SK-N-SH treated with all-trans-retinoic acid at 6 μM for 48 hours (cell line): ENCODE measurements at regions not wholly inside any gene's neighbourhood (a gene's known extent, or its start where the extent isn't known, plus 50 kb on each side); places are given as distances from the start of the nearest gene placed in this dataset.

ENCODE experiments used
- ATAC-seq: fragments of 200-7000 bp; cut with Tn5 transposase; 3 replicates; pipeline ENCODE4 v1.9.1; 2020; ENCODE audit warnings: mild to moderate bottlenecking, moderate library complexity
- ARNTL ChIP-seq: fragments of 450-650 bp; formaldehyde crosslinking; IDR thresholded peaks from 2 replicates; pipeline ENCODE4 v1.5.0; 2020; ENCODE audit warnings: low read depth, mild to moderate bottlenecking, moderate library complexity, borderline replicate concordance
- BACH2 ChIP-seq: fragments of 250-450 bp; sonication (Bioruptor Pico); IDR thresholded peaks from 2 replicates; pipeline ENCODE4 v1.9.0; 2021; ENCODE audit warnings: mild to moderate bottlenecking, borderline replicate concordance
- CREB5 ChIP-seq: fragments of 250-450 bp; sonication (Bioruptor Pico); IDR thresholded peaks from 2 replicates; pipeline ENCODE4 v1.5.1; 2020; ENCODE audit warnings: low read depth, mild to moderate bottlenecking, moderate library complexity
- CSDC2 ChIP-seq: fragments of 250-450 bp; sonication (Bioruptor Pico); IDR thresholded peaks from 2 replicates; pipeline ENCODE4 v1.5.0; 2020; ENCODE audit warnings: mild to moderate bottlenecking, moderate library complexity
- CSRNP3 ChIP-seq: fragments of 250-450 bp; sonication (Bioruptor Pico); IDR thresholded peaks from 2 replicates; pipeline ENCODE4 v1.5.1; 2021; ENCODE audit warnings: mild to moderate bottlenecking, moderate library complexity
- ESRRG ChIP-seq: fragments of 250-450 bp; sonication (Bioruptor Pico); IDR thresholded peaks from 2 replicates; pipeline ENCODE4 v1.6.1; 2021; ENCODE audit warnings: mild to moderate bottlenecking
- GLIS3 ChIP-seq: fragments of 250-450 bp; sonication (Bioruptor Pico); IDR thresholded peaks from 2 replicates; pipeline ENCODE4 v1.5.0; 2020; ENCODE audit warnings: mild to moderate bottlenecking, moderate library complexity
- ISL1 ChIP-seq: fragments of 250-450 bp; sonication (Bioruptor Pico); IDR thresholded peaks from 2 replicates; pipeline ENCODE4 v2.1.2; 2022; ENCODE audit warnings: mild to moderate bottlenecking, moderate library complexity
- OSR1 ChIP-seq: fragments of 250-450 bp; sonication (Bioruptor Pico); IDR thresholded peaks from 2 replicates; pipeline ENCODE4 v1.8.0; 2022; ENCODE audit warnings: moderate library complexity, mild to moderate bottlenecking, inconsistent platforms
- PATZ1 ChIP-seq: fragments of 250-450 bp; sonication (Bioruptor Pico); IDR thresholded peaks from 2 replicates; pipeline ENCODE4 v1.8.0; 2020; ENCODE audit warnings: mild to moderate bottlenecking, moderate library complexity, borderline replicate concordance
- POU6F1 ChIP-seq: fragments of 250-450 bp; sonication (Bioruptor Pico); IDR thresholded peaks from 2 replicates; pipeline ENCODE4 v1.8.0; 2021; ENCODE audit warnings: low read depth, mild to moderate bottlenecking, moderate library complexity, borderline replicate concordance
- PPARA ChIP-seq: fragments of 250-450 bp; sonication (Bioruptor Pico); IDR thresholded peaks from 2 replicates; pipeline ENCODE4 v1.5.0; 2020; ENCODE audit warnings: mild to moderate bottlenecking, borderline replicate concordance
- RARB ChIP-seq: fragments of 250-450 bp; sonication (Bioruptor Pico); IDR thresholded peaks from 2 replicates; pipeline ENCODE4 v1.8.0; 2021; ENCODE audit warnings: mild to moderate bottlenecking, moderate library complexity
- SNAI2 ChIP-seq: fragments of 250-450 bp; sonication (Bioruptor Pico); IDR thresholded peaks from 2 replicates; pipeline ENCODE4 v1.5.0; 2020; ENCODE audit warnings: mild to moderate bottlenecking, moderate library complexity
- TCF4 ChIP-seq: fragments of 250-450 bp; sonication (Bioruptor Pico); IDR thresholded peaks from 2 replicates; pipeline ENCODE4 v1.8.0; 2021; ENCODE audit warnings: mild to moderate bottlenecking, moderate library complexity, borderline replicate concordance
- TOX ChIP-seq: fragments of 250-450 bp; sonication (Bioruptor Pico); IDR thresholded peaks from 2 replicates; pipeline ENCODE4 v1.8.0; 2021; ENCODE audit warnings: mild to moderate bottlenecking, moderate library complexity, borderline replicate concordance
- TSHZ2 ChIP-seq: fragments of 250-450 bp; sonication (Bioruptor Pico); IDR thresholded peaks from 2 replicates; pipeline ENCODE4 v1.5.0; 2020; ENCODE audit warnings: mild to moderate bottlenecking, moderate library complexity
- ZC3H10 ChIP-seq: fragments of 250-450 bp; sonication (Bioruptor Pico); IDR thresholded peaks from 2 replicates; pipeline ENCODE4 v1.5.1; 2021; ENCODE audit warnings: mild to moderate bottlenecking, moderate library complexity
- ZFP3 ChIP-seq: fragments of 250-450 bp; sonication (Bioruptor Pico); IDR thresholded peaks from 2 replicates; pipeline ENCODE4 v1.5.0; 2020; ENCODE audit warnings: mild to moderate bottlenecking, moderate library complexity
- ZFP30 ChIP-seq: fragments of 450-650 bp; formaldehyde crosslinking; IDR thresholded peaks from 2 replicates; pipeline ENCODE4 v1.5.0; 2022; ENCODE audit warnings: mild to moderate bottlenecking, moderate library complexity
- ZNF70 ChIP-seq: fragments of 450-650 bp; formaldehyde crosslinking; IDR thresholded peaks from 2 replicates; pipeline ENCODE4 v1.5.0; 2020; ENCODE audit warnings: mild to moderate bottlenecking, moderate library complexity
- ZNF8 ChIP-seq: fragments of 450-650 bp; formaldehyde crosslinking; IDR thresholded peaks from 2 replicates; pipeline ENCODE4 v1.5.0; 2020; ENCODE audit warnings: mild to moderate bottlenecking, moderate library complexity

GRCh38 chrX:103151799-103152198 lies 58.9 kb upstream of the NXF3 start:
- ATAC-seq, result peak; percentile 83
- TF ChIP-seq OSR1 (CRISPR knock-in tag), result no peak
- TF ChIP-seq ZFP3 (CRISPR knock-in tag), result no peak
- no peak for TF ChIP-seq CSRNP3 (CRISPR knock-in tag)
- no peak for TF ChIP-seq PATZ1 (CRISPR knock-in tag)
- no peak for TF ChIP-seq TSHZ2
- no peak for TF ChIP-seq ZC3H10 (CRISPR knock-in tag)
- TF ChIP-seq SNAI2 (CRISPR knock-in tag), result no peak
- TF ChIP-seq PPARA (CRISPR knock-in tag), result no peak
- TF ChIP-seq GLIS3, result no peak
- TF ChIP-seq ISL1 (CRISPR knock-in tag), result no peak
- no peak for TF ChIP-seq ARNTL
- no peak for TF ChIP-seq BACH2 (CRISPR knock-in tag)
- TF ChIP-seq ZNF70, result no peak
- no peak for TF ChIP-seq TCF4

- ATAC-seq, result no peak
- no peak for TF ChIP-seq CSRNP3 (CRISPR knock-in tag)
- TF ChIP-seq OSR1 (CRISPR knock-in tag), result no peak
- no peak for TF ChIP-seq BACH2 (CRISPR knock-in tag)
- no peak for TF ChIP-seq ZC3H10 (CRISPR knock-in tag)
- no peak for TF ChIP-seq POU6F1
- TF ChIP-seq ISL1 (CRISPR knock-in tag), result no peak
- no peak for TF ChIP-seq GLIS3
- TF ChIP-seq SNAI2 (CRISPR knock-in tag), result no peak
- no peak for TF ChIP-seq RARB (CRISPR knock-in tag)
- TF ChIP-seq TOX (CRISPR knock-in tag), result no peak
- no peak for TF ChIP-seq ZFP30 (CRISPR knock-in tag)
- TF ChIP-seq ARNTL, result no peak
- TF ChIP-seq ZNF8, result no peak
- TF ChIP-seq CSDC2 (CRISPR knock-in tag), result no peak
- no peak for TF ChIP-seq TCF4
- no peak for TF ChIP-seq PPARA (CRISPR knock-in tag)
- no peak for TF ChIP-seq CREB5 (CRISPR knock-in tag)
- TF ChIP-seq ESRRG (CRISPR knock-in tag), result no peak
Observed at GRCh38 chrX:103149652-103150051, 56.7 kb upstream of the NXF3 start.
